D721Med (cell line): ENCODE measurements at regions not wholly inside any gene's neighbourhood (a gene's known extent, or its start where the extent isn't known, plus 50 kb on each side); places are given as distances from the start of the nearest gene placed in this dataset.

ENCODE experiments used
- DNase-seq: peaks from one replicate; pipeline ENCODE4 v3.0.0; 2011; ENCODE audit warnings: low spot score; ENCODE audit not compliant: insufficient read length
- FAIRE-seq: peaks from 2 replicates; lab custom pipeline; 2011; peaks lifted over from hg19 to GRCh38; lab: Jason Lieb, UNC
- TF ChIP-seq, protein P1 (sequence below): IDR thresholded peaks from 2 replicates; pipeline ENCODE4 v1.5.1; 2012; ENCODE audit warnings: mild to moderate bottlenecking, control low read depth; ENCODE audit not compliant: insufficient read depth; ENCODE audit errors: missing control alignments

DNA sequence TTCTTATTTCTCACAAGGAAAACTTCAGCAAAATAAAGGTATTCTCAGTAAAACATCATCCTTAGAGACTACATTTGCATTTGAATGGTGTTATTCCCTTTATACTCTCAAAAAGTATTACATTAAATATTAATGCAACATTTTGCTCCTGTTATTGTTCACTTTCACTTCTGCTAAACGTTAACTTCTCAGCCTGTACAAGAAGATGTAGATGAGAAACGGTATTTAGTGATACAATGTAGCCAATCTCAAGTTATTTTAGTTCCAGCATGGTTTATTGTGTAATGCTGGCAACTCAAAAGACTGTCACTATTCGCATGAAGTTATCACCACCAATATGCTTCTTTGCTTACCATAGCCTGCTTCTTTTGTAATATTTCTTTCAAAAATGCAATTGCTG, 514.1 kb downstream of the CPS1 start:
- FAIRE-seq (no peak), DNase-seq (no peak)
- TF ChIP-seq, protein P1, sequence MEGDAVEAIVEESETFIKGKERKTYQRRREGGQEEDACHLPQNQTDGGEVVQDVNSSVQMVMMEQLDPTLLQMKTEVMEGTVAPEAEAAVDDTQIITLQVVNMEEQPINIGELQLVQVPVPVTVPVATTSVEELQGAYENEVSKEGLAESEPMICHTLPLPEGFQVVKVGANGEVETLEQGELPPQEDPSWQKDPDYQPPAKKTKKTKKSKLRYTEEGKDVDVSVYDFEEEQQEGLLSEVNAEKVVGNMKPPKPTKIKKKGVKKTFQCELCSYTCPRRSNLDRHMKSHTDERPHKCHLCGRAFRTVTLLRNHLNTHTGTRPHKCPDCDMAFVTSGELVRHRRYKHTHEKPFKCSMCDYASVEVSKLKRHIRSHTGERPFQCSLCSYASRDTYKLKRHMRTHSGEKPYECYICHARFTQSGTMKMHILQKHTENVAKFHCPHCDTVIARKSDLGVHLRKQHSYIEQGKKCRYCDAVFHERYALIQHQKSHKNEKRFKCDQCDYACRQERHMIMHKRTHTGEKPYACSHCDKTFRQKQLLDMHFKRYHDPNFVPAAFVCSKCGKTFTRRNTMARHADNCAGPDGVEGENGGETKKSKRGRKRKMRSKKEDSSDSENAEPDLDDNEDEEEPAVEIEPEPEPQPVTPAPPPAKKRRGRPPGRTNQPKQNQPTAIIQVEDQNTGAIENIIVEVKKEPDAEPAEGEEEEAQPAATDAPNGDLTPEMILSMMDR = no peak

DNA sequence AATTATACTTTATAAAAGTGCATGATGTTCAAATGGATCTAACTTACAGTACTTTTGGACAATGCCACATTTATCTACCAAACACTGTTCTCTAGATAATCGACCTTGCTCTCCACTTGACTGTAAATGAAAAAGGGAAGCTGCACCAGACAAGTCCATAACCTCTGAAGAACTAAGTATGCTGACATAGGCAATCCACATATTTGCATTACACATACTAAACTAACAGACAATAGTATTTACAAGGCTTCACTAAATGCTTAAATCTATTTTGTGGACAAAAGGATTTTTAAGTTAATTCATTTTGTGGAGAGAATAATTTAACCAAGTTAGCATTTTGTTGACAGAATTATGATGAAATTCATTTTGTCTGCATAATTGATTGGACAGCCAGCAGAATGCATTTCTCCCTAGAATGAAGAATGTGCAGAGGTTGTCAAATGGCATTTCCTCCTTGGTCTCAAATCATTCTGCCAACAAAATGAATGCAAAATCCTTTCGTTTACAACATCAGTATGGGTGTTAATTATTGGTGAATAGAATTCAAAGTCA, 520.9 kb downstream of the CPS1 start:
- FAIRE-seq (peak; percentile 91), DNase-seq (no peak)
- TF ChIP-seq, protein P1 = no peak

DNA sequence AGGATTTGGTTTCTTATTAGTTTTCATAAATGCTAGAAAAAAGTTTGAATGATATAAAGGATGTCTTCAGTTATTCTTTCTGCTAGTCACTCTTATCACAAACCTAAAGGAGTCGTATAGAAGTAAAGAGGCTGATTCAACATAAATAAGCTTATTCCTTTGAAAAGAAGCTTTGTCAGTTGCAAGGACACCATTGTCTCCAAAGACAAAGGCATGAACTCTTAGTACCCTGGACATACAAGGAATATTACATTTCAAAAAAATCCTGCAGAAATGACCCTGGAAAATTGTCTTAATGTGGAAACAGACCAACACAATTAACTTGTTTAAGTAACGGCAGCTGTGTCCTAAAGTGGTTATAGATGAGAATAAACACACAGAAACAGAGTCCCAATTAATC, 528.0 kb downstream of the CPS1 start:
- DNase-seq (no peak), FAIRE-seq (peak; percentile 86)
- TF ChIP-seq, protein P1 = no peak

DNA sequence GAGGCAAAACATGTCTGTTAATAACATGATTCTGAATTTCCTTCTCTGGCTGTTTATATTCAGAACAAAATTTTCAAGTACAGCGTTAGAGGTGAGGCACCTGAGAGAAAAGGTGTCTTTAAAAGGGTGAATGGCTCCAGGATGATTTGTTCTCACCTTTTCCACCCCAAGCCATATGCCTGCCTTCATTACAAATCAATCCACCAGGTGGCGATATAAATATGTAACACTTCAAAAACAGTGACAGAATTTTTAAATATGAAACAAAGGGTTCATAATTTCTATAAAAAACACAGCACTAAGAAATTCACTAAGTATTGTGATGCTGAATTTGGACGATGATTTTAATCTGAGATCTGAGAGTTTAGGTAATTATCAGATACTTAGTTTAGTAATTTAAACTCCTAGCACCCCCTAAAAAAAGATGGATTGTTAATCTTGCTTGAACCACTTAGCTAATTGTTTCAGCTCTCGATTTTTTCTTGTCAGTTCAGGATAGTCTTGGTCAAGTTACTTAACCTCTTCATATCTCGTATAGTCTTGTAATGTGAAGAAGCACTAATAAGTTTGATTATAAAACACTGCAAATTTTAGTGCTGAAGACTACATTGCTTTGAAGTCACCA, 528.8 kb downstream of the CPS1 start:
- FAIRE-seq = peak; percentile 80
- TF ChIP-seq, protein P1 = peak; percentile 58
- no peak for DNase-seq

DNA sequence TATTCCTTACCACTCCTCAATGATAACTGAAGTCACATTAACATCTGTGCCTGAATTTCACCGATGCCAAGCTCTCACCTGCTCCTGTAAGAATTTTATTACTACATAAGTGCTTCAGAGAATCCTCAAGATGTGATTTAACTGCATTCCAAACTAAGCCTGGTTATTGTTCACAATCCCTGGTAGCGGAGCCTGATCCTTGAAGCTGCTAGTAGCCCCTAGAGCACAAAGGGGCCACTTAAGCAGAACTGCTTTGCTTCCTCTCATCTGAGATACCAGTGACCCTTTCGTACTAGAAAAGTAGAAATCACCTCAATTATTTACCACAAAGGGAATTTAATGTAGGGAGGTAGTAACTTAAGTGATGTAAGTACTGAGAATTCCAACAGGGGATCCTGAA, 529.6 kb downstream of the CPS1 start:
- DNase-seq (no peak), FAIRE-seq (no peak)
- TF ChIP-seq, protein P1 = no peak

DNA sequence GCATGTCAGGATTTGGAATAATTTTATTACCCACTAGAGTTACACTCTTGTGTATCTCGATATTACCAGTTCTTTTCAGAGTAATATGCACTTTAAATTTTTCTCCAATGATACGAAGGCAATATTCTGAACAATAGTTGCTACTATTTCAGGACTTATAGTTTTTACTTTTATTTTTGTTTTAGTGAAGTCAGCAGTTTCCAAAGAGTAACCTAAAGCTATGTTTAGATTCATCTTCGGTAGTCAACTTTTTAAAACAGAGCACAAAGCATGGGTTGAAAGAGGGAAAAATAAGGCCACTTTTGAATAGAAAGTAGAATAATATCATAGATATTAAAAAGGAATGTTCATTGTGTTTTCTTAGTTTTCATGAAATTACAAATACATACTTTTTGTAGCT, 532.7 kb downstream of the CPS1 start:
- TF ChIP-seq, protein P1 = no peak
- DNase-seq (no peak), FAIRE-seq (no peak)

DNA sequence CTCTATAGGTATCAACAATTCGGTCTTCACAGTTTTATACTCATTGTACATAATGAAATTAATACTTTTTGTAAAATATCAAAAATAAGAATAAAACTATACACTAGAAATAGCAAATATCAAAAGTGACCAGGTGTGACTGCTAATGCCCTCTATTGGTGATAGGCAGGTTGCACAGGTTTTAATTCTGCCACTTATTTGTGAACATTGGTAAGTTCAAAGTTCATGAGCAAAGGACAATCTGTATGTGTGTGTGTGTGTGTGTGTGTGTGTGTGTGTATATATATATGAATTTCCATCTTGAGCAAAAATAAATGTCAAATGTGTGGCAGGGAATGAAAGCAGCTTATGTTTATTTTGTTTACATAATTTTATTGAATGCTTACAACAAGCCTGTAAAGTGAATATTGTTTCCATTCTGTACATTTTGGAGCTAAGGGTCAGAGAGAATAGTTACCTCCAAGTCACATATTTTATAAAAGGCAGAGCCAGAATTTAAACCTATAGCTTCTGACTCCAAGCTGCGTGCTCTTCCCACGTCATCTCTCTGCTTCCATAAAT, 537.4 kb downstream of the CPS1 start:
- TF ChIP-seq, protein P1 = peak; percentile 48
- FAIRE-seq (no peak), DNase-seq (no peak)
